BJ (cell line): ENCODE measurements at regions not wholly inside any gene's neighbourhood (a gene's known extent, or its start where the extent isn't known, plus 50 kb on each side); places are given as distances from the start of the nearest gene placed in this dataset.
"Not testable (repeated sequence)": the region's sequence is repeated elsewhere in the genome, so short reads cannot be mapped to it uniquely, and the experiment has no call there.

ENCODE experiments used
- CTCF ChIA-PET: fragments of 350-600 bp; formaldehyde crosslinking; extraction: SDS; loops from one replicate; lab custom pipeline; 2021; ENCODE audit warnings: antibody characterized with exemption, inconsistent platforms; lab: Yijun Ruan, JAX
- POLR2A ChIA-PET: fragments of 300-600 bp; sonication (Branson Sonifier 250); formaldehyde crosslinking; extraction: SDS; loops from one replicate; lab custom pipeline; 2021; ENCODE audit warnings: antibody characterized with exemption; lab: Charles Lee
- DNase-seq: peaks from one replicate; pipeline ENCODE4 v3.0.0-alpha.2; 2011; ENCODE audit warnings: low read depth
- H3K27me3 ChIP-seq: 2 replicates; pipeline ENCODE4 v1.6.0; 2011; ENCODE audit warnings: low read length; ENCODE audit not compliant: control insufficient read depth, insufficient read depth
- H3K36me3 ChIP-seq: 2 replicates; pipeline ENCODE4 v1.5.1; 2011; ENCODE audit warnings: low read length; ENCODE audit not compliant: control insufficient read depth, insufficient read depth
- H3K4me3 ChIP-seq: 2 replicates; pipeline ENCODE4 v1.5.1; 2011; ENCODE audit warnings: low read depth, mild to moderate bottlenecking, control low read depth, low read length
- TF ChIP-seq, protein P1 (sequence below): IDR thresholded peaks from 2 replicates; pipeline ENCODE4 v1.5.1; 2011; ENCODE audit warnings: low read depth, mild to moderate bottlenecking, control low read depth, inconsistent platforms, low read length, moderate library complexity; ENCODE audit not compliant: insufficient read depth

DNA sequence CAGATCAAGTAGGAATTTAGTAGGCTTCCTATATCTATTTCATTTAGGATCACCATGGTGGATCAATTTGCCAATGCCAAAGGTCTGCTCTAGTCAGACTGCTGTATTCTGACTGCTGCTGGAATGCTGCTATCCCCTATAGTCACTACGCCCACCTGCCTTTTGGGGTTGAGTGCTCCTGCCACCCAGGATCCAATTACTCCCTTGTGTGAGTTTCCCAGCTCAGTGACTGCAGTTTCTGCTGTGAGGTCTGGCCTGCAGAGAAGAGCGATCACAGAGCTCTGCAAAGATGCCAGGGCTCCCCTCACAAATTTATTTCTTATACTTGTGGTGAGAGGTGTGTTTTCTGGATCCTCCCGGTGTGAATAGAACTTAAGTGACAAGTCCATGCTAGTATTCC, 88.1 kb upstream of the FOXI2 start:
- DNase-seq, result no peak
- H3K36me3 ChIP-seq, result no peaks in the 10 kb centered on the region
- no peaks in the 10 kb centered on the region for H3K27me3 ChIP-seq
- TF ChIP-seq, protein P1, sequence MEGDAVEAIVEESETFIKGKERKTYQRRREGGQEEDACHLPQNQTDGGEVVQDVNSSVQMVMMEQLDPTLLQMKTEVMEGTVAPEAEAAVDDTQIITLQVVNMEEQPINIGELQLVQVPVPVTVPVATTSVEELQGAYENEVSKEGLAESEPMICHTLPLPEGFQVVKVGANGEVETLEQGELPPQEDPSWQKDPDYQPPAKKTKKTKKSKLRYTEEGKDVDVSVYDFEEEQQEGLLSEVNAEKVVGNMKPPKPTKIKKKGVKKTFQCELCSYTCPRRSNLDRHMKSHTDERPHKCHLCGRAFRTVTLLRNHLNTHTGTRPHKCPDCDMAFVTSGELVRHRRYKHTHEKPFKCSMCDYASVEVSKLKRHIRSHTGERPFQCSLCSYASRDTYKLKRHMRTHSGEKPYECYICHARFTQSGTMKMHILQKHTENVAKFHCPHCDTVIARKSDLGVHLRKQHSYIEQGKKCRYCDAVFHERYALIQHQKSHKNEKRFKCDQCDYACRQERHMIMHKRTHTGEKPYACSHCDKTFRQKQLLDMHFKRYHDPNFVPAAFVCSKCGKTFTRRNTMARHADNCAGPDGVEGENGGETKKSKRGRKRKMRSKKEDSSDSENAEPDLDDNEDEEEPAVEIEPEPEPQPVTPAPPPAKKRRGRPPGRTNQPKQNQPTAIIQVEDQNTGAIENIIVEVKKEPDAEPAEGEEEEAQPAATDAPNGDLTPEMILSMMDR, result no peak
- no peak overlapping the region for H3K4me3 ChIP-seq
- CTCF ChIA-PET, result interaction anchor here (1.5 kb wide), 1 partner anchor 12 kb away, joined by 3 read pairs; no protein-coding TSS in a partner anchor
- POLR2A ChIA-PET, result no interaction called here

DNA sequence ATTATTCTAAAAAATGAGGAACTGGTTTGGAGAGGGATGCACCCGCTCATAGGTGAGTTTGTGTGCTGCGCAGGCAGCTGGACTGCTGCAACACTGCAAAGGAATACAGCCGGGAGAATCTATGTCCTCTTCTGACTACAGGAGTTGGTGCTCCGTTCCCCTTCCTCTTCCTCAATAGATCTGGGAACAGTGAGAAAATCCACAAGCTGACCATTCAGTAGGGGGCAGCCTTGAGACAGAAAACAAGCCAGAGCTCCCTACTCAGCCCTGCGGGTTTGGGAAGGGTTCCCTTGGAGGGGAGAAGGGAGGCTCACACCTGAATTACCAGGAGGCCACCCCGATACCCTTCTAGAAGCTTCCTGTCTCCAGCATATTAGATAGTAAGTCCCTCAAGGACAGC, 87.3 kb upstream of the FOXI2 start:
- Histone ChIP-seq H3K4me3 (no peak overlapping the region), H3K27me3 (no peaks in the 10 kb centered on the region)

DNA sequence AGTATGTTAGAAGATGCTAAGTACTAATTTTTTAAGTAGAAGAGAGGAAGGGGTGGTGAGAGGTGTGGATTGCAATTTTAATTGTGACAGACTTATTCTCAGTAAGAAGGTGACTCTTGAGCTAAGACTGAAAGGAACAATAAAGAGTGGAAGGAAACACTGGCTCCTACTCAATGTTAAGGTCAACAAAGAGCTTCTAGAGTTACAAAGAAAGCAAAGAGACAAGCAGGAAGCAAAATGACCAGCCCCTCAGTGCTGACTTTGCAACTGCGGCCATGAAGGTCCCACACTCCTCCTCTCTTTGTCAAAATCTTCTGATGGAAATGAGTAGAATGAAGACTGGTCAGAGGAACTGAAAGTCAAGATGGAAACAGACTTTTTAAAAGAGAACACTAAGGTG, 79.9 kb upstream of the FOXI2 start:
- Histone ChIP-seq H3K27me3 (no peaks in the 10 kb centered on the region), H3K36me3 (no peaks in the 10 kb centered on the region), H3K4me3 (no peak overlapping the region)
- POLR2A ChIA-PET, result no interaction called here
- DNase-seq, result no peak
- CTCF ChIA-PET, result no interaction called here
- TF ChIP-seq, protein P1, result no peak

More for the DNA sequence above, 87.3 kb upstream of the FOXI2 start:
- TF ChIP-seq, protein P1, result no peak
- POLR2A ChIA-PET, result no interaction called here
- no peaks in the 10 kb centered on the region for H3K36me3 ChIP-seq
- CTCF ChIA-PET, result no interaction called here
- no peak for DNase-seq

DNA sequence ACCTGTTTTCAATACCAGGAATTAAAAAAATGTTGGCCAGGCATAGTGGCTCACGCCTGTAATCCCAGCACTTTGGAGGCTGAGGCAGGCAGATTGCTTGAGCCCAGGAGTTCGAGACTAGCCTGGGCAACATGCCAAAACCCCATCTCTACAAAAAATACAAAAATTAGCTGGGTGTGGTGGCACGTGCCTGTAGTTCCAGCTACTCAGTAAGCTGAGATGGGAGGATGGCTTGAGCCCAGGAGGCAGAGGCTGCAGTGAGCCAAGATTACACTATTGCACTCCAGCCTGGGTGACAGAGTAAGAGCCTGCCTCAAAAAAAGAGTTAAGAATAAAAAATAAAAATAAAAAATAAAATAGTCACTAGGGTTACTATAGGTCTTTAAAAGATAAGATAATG, 60.6 kb upstream of the FOXI2 start:
- H3K36me3 ChIP-seq, DNase-seq, POLR2A ChIA-PET, CTCF ChIA-PET, H3K4me3 ChIP-seq, H3K27me3 ChIP-seq: not testable (repeated sequence)

DNA sequence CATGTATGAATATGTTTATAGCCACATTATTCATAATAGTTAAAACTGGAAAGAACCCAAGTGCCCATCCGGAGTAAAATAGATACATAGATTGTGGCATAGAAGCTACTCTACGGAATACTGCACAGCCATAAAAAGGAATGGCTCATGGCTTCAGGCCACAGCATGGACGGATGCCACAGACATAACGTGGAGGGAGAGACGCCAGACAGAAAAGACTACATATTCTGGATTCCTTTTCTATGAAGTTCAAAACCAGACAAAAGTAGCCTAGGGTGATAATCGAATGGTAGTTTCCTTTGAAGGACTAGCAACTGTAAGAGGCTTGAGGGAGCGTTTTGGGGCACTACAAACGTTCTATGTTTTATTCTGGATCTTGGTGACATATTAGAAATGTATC, 58.9 kb upstream of the FOXI2 start:
- POLR2A ChIA-PET, result no interaction called here

More for the DNA sequence above, 58.9 kb upstream of the FOXI2 start:
- H3K36me3 ChIP-seq, result no peaks in the 10 kb centered on the region
- TF ChIP-seq, protein P1, result no peak
- no peak for DNase-seq
- H3K4me3 ChIP-seq, result no peak overlapping the region
- H3K27me3 ChIP-seq, result no peaks in the 10 kb centered on the region
- CTCF ChIA-PET, result no interaction called here
